ENCODE measurements at regions not wholly inside any gene's neighbourhood (a gene's known extent, or its start where the extent isn't known, plus 50 kb on each side); places are given as distances from the start of the nearest gene placed in this dataset.

GRCh38 chr2:136496966-136497365 is 268.4 kb upstream of the THSD7B start:
- Histone ChIP-seq H3K27me3 (ENCODE audit: insufficient read depth, poor library complexity, severe bottlenecking) (no peaks in the 10 kb centered on the region), H3K27ac (replicated peaks) (no peak overlapping the region), H3K4me3 (replicated peaks; ENCODE audit: insufficient read depth, low read length) (no peak overlapping the region)
- TF ChIP-seq GABPA (IDR thresholded peaks at IDR 0.05; ENCODE audit: low read depth): no peak
- no peak for TF ChIP-seq POLR2AphosphoS5 (IDR thresholded peaks at IDR 0.05; ENCODE audit: low read depth)
- no peak for TF ChIP-seq CTCF (IDR thresholded peaks at IDR 0.05; ENCODE audit: insufficient read depth, low read length)
- no peak for TF ChIP-seq SPI1 (IDR thresholded peaks at IDR 0.05; ENCODE audit: borderline replicate concordance, low read depth)
- TF ChIP-seq REST (IDR thresholded peaks at IDR 0.05; ENCODE audit: insufficient replicate concordance, low read depth): no peak
- no peak for DNase-seq (ENCODE audit: low read depth in 1 of 2, low spot score in 1 of 2)

GRCh38 chr2:136495636-136496035 is 269.7 kb upstream of the THSD7B start:
- Histone ChIP-seq H3K27me3 (ENCODE audit: insufficient read depth, poor library complexity, severe bottlenecking) (no peaks in the 10 kb centered on the region), H3K4me3 (replicated peaks; ENCODE audit: insufficient read depth, low read length) (no peak overlapping the region), H3K27ac (replicated peaks) (no peak overlapping the region)
- peak in 1 of 2 experiments; percentile 8 for DNase-seq (ENCODE audit: low read depth in 1 of 2, low spot score in 1 of 2)
- TF ChIP-seq SPI1 (IDR thresholded peaks at IDR 0.05; ENCODE audit: borderline replicate concordance, low read depth): no peak
- TF ChIP-seq POLR2AphosphoS5 (IDR thresholded peaks at IDR 0.05; ENCODE audit: low read depth): no peak
- no peak for TF ChIP-seq REST (IDR thresholded peaks at IDR 0.05; ENCODE audit: insufficient replicate concordance, low read depth)
- no peak for TF ChIP-seq CTCF (IDR thresholded peaks at IDR 0.05; ENCODE audit: insufficient read depth, low read length)
- TF ChIP-seq GABPA (IDR thresholded peaks at IDR 0.05; ENCODE audit: low read depth): no peak

- no peak for DNase-seq (ENCODE audit: low read depth in 1 of 2, low spot score in 1 of 2)
- Histone ChIP-seq H3K4me3 (replicated peaks; ENCODE audit: insufficient read depth, low read length) (no peak overlapping the region), H3K27ac (replicated peaks) (no peak overlapping the region), H3K27me3 (ENCODE audit: insufficient read depth, poor library complexity, severe bottlenecking) (no peaks in the 10 kb centered on the region)
- TF ChIP-seq CTCF (IDR thresholded peaks at IDR 0.05; ENCODE audit: insufficient read depth, low read length) (no peak), REST (IDR thresholded peaks at IDR 0.05; ENCODE audit: insufficient replicate concordance, low read depth) (no peak), POLR2AphosphoS5 (IDR thresholded peaks at IDR 0.05; ENCODE audit: low read depth) (no peak), SPI1 (IDR thresholded peaks at IDR 0.05; ENCODE audit: borderline replicate concordance, low read depth) (no peak), GABPA (IDR thresholded peaks at IDR 0.05; ENCODE audit: low read depth) (no peak)
Measured at GRCh38 chr2:136492901-136493300, 272.4 kb upstream of the THSD7B start.
